ENCODE measurements at regions not wholly inside any gene's neighbourhood (a gene's known extent, or its start where the extent isn't known, plus 50 kb on each side); places are given as distances from the start of the nearest gene placed in this dataset.

DNA sequence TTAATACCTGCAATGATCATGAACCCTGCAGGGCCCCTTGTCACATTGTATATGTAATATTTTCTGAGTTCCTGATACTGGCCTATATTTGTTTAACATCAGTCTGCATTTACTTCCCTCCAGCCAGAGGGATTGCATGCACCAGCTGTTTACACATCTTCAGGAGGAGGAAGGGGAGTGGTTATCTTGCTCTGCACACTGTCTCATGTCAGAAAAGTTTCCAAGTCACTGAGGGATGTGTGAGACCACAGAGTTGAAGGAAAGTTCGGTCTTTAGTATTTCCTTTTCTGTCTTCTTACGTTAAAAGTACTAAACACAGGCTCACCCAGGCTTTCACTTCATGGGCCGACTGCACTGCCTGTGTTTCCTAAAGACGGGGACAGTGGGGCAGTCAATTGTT lies 574.1 kb downstream of the LMO4 start:
- DNase-seq, result no peak
- no peaks in the 10 kb centered on the region for H3K36me3 Mint-ChIP-seq (ENCODE audit: low read depth)
- H3K9me3 Mint-ChIP-seq, result no peaks in the 10 kb centered on the region
- H3K4me1 Mint-ChIP-seq (ENCODE audit: low read depth), result no peaks in the 10 kb centered on the region
- no peak overlapping the region for H3K4me3 Mint-ChIP-seq
- H3K27ac Mint-ChIP-seq, result no peak overlapping the region
- no peaks in the 10 kb centered on the region; the same call in none of the 2 replicates for H3K27me3 Mint-ChIP-seq (ENCODE audit: insufficient read depth)
- TF ChIP-seq, protein P1, sequence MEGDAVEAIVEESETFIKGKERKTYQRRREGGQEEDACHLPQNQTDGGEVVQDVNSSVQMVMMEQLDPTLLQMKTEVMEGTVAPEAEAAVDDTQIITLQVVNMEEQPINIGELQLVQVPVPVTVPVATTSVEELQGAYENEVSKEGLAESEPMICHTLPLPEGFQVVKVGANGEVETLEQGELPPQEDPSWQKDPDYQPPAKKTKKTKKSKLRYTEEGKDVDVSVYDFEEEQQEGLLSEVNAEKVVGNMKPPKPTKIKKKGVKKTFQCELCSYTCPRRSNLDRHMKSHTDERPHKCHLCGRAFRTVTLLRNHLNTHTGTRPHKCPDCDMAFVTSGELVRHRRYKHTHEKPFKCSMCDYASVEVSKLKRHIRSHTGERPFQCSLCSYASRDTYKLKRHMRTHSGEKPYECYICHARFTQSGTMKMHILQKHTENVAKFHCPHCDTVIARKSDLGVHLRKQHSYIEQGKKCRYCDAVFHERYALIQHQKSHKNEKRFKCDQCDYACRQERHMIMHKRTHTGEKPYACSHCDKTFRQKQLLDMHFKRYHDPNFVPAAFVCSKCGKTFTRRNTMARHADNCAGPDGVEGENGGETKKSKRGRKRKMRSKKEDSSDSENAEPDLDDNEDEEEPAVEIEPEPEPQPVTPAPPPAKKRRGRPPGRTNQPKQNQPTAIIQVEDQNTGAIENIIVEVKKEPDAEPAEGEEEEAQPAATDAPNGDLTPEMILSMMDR (IDR thresholded peaks at IDR 0.05), result no peak

DNA sequence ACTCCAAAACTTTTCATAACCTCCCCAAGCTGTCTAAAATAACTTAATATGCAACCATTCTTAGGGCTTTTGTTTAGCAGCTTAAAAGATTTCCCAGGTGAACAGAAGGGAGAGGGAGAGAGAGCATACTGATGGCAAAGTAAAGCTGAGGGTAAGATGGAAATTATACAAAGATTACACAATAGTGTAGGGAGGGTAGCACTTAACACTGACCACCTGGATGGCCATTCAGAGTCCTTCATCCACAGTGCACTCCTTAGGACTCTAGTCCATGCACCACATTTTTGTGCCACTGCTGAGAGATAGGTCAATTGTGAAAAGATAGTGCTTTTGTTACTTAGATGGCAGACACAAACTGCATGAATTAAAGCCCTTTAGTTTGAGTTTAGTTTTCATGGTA lies 574.6 kb downstream of the LMO4 start:
- Mint-ChIP-seq H3K9me3 (no peaks in the 10 kb centered on the region), H3K4me1 (ENCODE audit: low read depth) (no peaks in the 10 kb centered on the region), H3K27me3 (ENCODE audit: insufficient read depth) (no peaks in the 10 kb centered on the region; the same call in none of the 2 replicates), H3K27ac (no peak overlapping the region), H3K4me3 (no peak overlapping the region), H3K36me3 (ENCODE audit: low read depth) (no peaks in the 10 kb centered on the region)
- TF ChIP-seq, protein P1 (IDR thresholded peaks at IDR 0.05), result no peak
- DNase-seq, result no peak

- no peaks in the 10 kb centered on the region for H3K9me3 Mint-ChIP-seq
- H3K36me3 Mint-ChIP-seq (ENCODE audit: low read depth), result no peaks in the 10 kb centered on the region
- H3K27ac Mint-ChIP-seq, result no peak overlapping the region
- H3K4me3 Mint-ChIP-seq, result no peak overlapping the region
- TF ChIP-seq, protein P1 (IDR thresholded peaks at IDR 0.05), result no peak
- no peaks in the 10 kb centered on the region; the same call in none of the 2 replicates for H3K27me3 Mint-ChIP-seq (ENCODE audit: insufficient read depth)
- DNase-seq, result no peak
- H3K4me1 Mint-ChIP-seq (ENCODE audit: low read depth), result no peaks in the 10 kb centered on the region
Measured at GRCh38 chr1:87904651-87905050, 576.0 kb downstream of the LMO4 start.

GRCh38 chr1:87905651-87906050 lies 577.0 kb downstream of the LMO4 start:
- Mint-ChIP-seq H3K9me3 (no peaks in the 10 kb centered on the region), H3K27ac (no peak overlapping the region), H3K27me3 (ENCODE audit: insufficient read depth) (peaks cover 3% of the 10 kb centered on the region), H3K4me1 (ENCODE audit: low read depth) (no peaks in the 10 kb centered on the region), H3K36me3 (ENCODE audit: low read depth) (no peaks in the 10 kb centered on the region), H3K4me3 (no peak overlapping the region)
- DNase-seq, result no peak
- TF ChIP-seq, protein P1 (IDR thresholded peaks at IDR 0.05), result no peak

GRCh38 chr1:87906078-87906477 lies 577.4 kb downstream of the LMO4 start:
- H3K27me3 Mint-ChIP-seq (ENCODE audit: insufficient read depth), result peaks cover 3% of the 10 kb centered on the region
- no peak for DNase-seq
- no peaks in the 10 kb centered on the region for H3K9me3 Mint-ChIP-seq
- no peaks in the 10 kb centered on the region for H3K4me1 Mint-ChIP-seq (ENCODE audit: low read depth)
- no peak overlapping the region for H3K27ac Mint-ChIP-seq
- H3K4me3 Mint-ChIP-seq, result no peak overlapping the region
- TF ChIP-seq, protein P1 (IDR thresholded peaks at IDR 0.05), result no peak
- no peaks in the 10 kb centered on the region for H3K36me3 Mint-ChIP-seq (ENCODE audit: low read depth)

- H3K27ac Mint-ChIP-seq, result no peak overlapping the region
- peaks cover 5% of the 10 kb centered on the region; the same call in 1 of the 2 replicates for H3K36me3 Mint-ChIP-seq (ENCODE audit: low read depth)
- DNase-seq, result no peak
- peaks cover 16% of the 10 kb centered on the region for H3K9me3 Mint-ChIP-seq
- no peak overlapping the region for H3K4me3 Mint-ChIP-seq
- TF ChIP-seq, protein P1 (IDR thresholded peaks at IDR 0.05), result no peak
- peaks cover 3% of the 10 kb centered on the region; the same call in 1 of the 2 replicates for H3K27me3 Mint-ChIP-seq (ENCODE audit: insufficient read depth)
- H3K4me1 Mint-ChIP-seq (ENCODE audit: low read depth), result peaks cover 23% of the 10 kb centered on the region
Measured at GRCh38 chr1:87913361-87913760, 584.7 kb downstream of the LMO4 start.
